K562 (cell line): ENCODE measurements at regions not wholly inside any gene's neighbourhood (a gene's known extent, or its start where the extent isn't known, plus 50 kb on each side); places are given as distances from the start of the nearest gene placed in this dataset.

Experiments
- ATAC-seq: fragments of 200-7000 bp; cut with Tn5 transposase; 3 replicates; pipeline ENCODE4 v1.9.1; 2020; ENCODE audit warnings: moderate library complexity
- BruUV-seq: library from RNA; stranded (reverse); fragments of 400-500 nt; replicated peaks from 2 replicates; lab custom pipeline; 2021; lab: Mats Ljungman, UMichigan
- CTCF ChIA-PET: fragments of 300-600 bp; formaldehyde crosslinking; extraction: SDS; loops from one replicate; lab custom pipeline; 2021; ENCODE audit warnings: low intra/inter-chr PET ratio; lab: Yijun Ruan, JAX
- POLR2A ChIA-PET: fragments of 300-600, 350-650 bp; sonication (Branson Sonifier 250); formaldehyde crosslinking; extraction: SDS; loops from one replicate; lab custom pipeline; 2021; ENCODE audit warnings: antibody characterized with exemption, inconsistent platforms; lab: Yijun Ruan, JAX
- DNase-seq, 4 experiments: peaks; one replicate each; pipeline versions ENCODE4 v3.0.0 to v3.0.0-alpha.2; 2011 to 2018; ENCODE audit warnings: low spot score in 3 of 4, mixed read lengths in 3 of 4; ENCODE audit errors: extremely low read depth in 1 of 4
- FAIRE-seq: peaks from 2 replicates; lab custom pipeline; 2011; peaks lifted over from hg19 to GRCh38; lab: Jason Lieb, UNC
- H2AFZ ChIP-seq: 2 replicates; pipeline ENCODE4 v1.6.0; 2011; ENCODE audit warnings: low read depth, low read length, control low read depth, inconsistent platforms
- H3K27ac ChIP-seq: fragments of 200-600 bp; 3 replicates; pipeline ENCODE4 v1.8.0; 2011; ENCODE audit warnings: low read depth, mild to moderate bottlenecking, control low read depth, inconsistent platforms, low read length, moderate library complexity, mixed read lengths; ENCODE audit errors: extremely low read depth
- H3K27me3 ChIP-seq, 2 experiments: fragments of 300-600 bp in 1 of 2; 2 replicates in 1 of 2; 3 replicates in 1 of 2; pipeline versions ENCODE4 v1.6.0 to v1.8.0; 2011; ENCODE audit warnings: inconsistent platforms in 2 of 2, low read length in 2 of 2, mild to moderate bottlenecking in 1 of 2, mixed read lengths in 1 of 2, moderate library complexity in 1 of 2; ENCODE audit not compliant: control insufficient read depth in 2 of 2, insufficient read depth in 2 of 2
- H3K36me3 ChIP-seq: fragments of 300-600 bp; 3 replicates; pipeline ENCODE4 v1.8.0; 2011; ENCODE audit warnings: mild to moderate bottlenecking, low read length, inconsistent platforms; ENCODE audit not compliant: control insufficient read depth, insufficient read depth
- H3K4me1 ChIP-seq, 2 experiments: fragments of 200-600 bp in 1 of 2; replicated peaks in 1 of 2; 2 replicates in 1 of 2; 3 replicates in 1 of 2; pipeline versions ENCODE4 v1.5.1 to v1.8.0; 2011; ENCODE audit warnings: inconsistent platforms in 2 of 2, low read length in 2 of 2, mild to moderate bottlenecking in 1 of 2, mixed read lengths in 1 of 2, moderate library complexity in 1 of 2; ENCODE audit not compliant: control insufficient read depth in 2 of 2, insufficient read depth in 2 of 2
- H3K4me2 ChIP-seq: 2 replicates; pipeline ENCODE4 v1.6.1; 2011; ENCODE audit warnings: low read length, control low read depth, inconsistent platforms, mixed read lengths; ENCODE audit not compliant: insufficient read depth
- H3K4me3 ChIP-seq: fragments of 200-600 bp; sonication (generic), shearing (Covaris generic); 2 replicates; pipeline ENCODE4 v1.5.1; 2016; ENCODE audit warnings: control low read depth, inconsistent platforms
- H3K79me2 ChIP-seq: fragments of 200-600 bp; 3 replicates; pipeline ENCODE4 v1.8.0; 2011; ENCODE audit warnings: low read length, inconsistent platforms; ENCODE audit not compliant: control insufficient read depth, insufficient read depth
- H3K9ac ChIP-seq, 2 experiments: 2 replicates each; pipeline versions ENCODE4 v1.6.0 to v1.6.1; 2011; ENCODE audit warnings: low read depth in 2 of 2, low read length in 2 of 2, control low read depth in 1 of 2, inconsistent platforms in 1 of 2, mild to moderate bottlenecking in 1 of 2, mixed read lengths in 1 of 2; ENCODE audit not compliant: insufficient read depth in 1 of 2
- H3K9me1 ChIP-seq: one replicate; pipeline ENCODE4 v1.6.0; 2011; ENCODE audit warnings: inconsistent platforms, mild to moderate bottlenecking, low read length, moderate library complexity; ENCODE audit not compliant: control insufficient read depth, insufficient read depth
- H3K9me3 ChIP-seq: replicated peaks from 2 replicates; pipeline ENCODE4 v1.5.1; 2011; ENCODE audit warnings: low read depth, low read length, inconsistent platforms; ENCODE audit not compliant: control insufficient read depth, insufficient read depth
- H4K20me1 ChIP-seq: replicated peaks from 2 replicates; pipeline ENCODE4 v1.6.1; 2011; ENCODE audit warnings: low read length, inconsistent platforms, mixed read lengths; ENCODE audit not compliant: control insufficient read depth, insufficient read depth
- HNRNPH1 ChIP-seq: fragments of 200-400 bp; formaldehyde crosslinking; optimal IDR thresholded peaks from 2 replicates; pipeline ENCODE3; 2017; ENCODE audit warnings: low read depth, mild to moderate bottlenecking, low read length, moderate library complexity
- RBM14 ChIP-seq: fragments of 200-400 bp; formaldehyde crosslinking; IDR thresholded peaks from 2 replicates; pipeline ENCODE4 v1.6.1; 2018; ENCODE audit warnings: low read depth, mild to moderate bottlenecking, low read length, moderate library complexity, borderline replicate concordance; ENCODE audit not compliant: insufficient read depth
- ZNF277 ChIP-seq: fragments of 250-450 bp; sonication (Bioruptor Pico); IDR thresholded peaks from 2 replicates; pipeline ENCODE4 v1.8.0; 2022; ENCODE audit warnings: inconsistent platforms, mild to moderate bottlenecking, moderate library complexity, borderline replicate concordance
- ZNF311 ChIP-seq: fragments of 250-450 bp; sonication (Bioruptor Pico); IDR thresholded peaks from 2 replicates; pipeline ENCODE4 v1.4.0; 2020; ENCODE audit warnings: mild to moderate bottlenecking, moderate library complexity
- WGBS: fragments of 100-300 bp; shearing (Covaris generic); methylation state at CpG from one replicate; pipeline ENCODE4 v1.1.6; 2016; ENCODE audit warnings: low coverage, mixed read lengths; ENCODE audit not compliant: insufficient coverage; ENCODE audit errors: missing lambda C conversion rate; 5-methylcytosine and 5-hydroxymethylcytosine counted together
- in situ Hi-C: fragments of 300-500 bp; cut with MboI; formaldehyde crosslinking; loops from 4 replicates; pipeline ENCODE4 v1.15.0; 2018; ENCODE audit warnings: inconsistent platforms, mixed read lengths
- intact Hi-C: fragments of 100-400 bp; cut with micrococcal nuclease; formaldehyde crosslinking; loops from 2 replicates; pipeline ENCODE4 v1.14.2; 2022

- intact Hi-C loops, result no loop called here
These were observed 276.6 kb downstream of the DTWD2 start for GRCh38 chr5:118711727-118712126.

More at GRCh38 chr5:118711727-118712126, 276.6 kb downstream of the DTWD2 start:
- Histone ChIP-seq H3K36me3 (no peaks in the 10 kb centered on the region), H3K4me3 (no peak overlapping the region), H3K27me3 (no peaks in the 10 kb centered on the region), H2AFZ (no peak overlapping the region), H3K4me1 (no peaks in the 10 kb centered on the region), H3K79me2 (no peaks in the 10 kb centered on the region), H3K9me1 (no peaks in the 10 kb centered on the region), H4K20me1 (no peaks in the 10 kb centered on the region), H3K4me2 (no peak overlapping the region), H3K9ac (no peak overlapping the region), H3K27ac (no peak overlapping the region), H3K9me3 (no peaks in the 10 kb centered on the region; the same call in 1 of the 2 replicates)
- DNase-seq, result no peak
- in situ Hi-C loops, result no loop called here
- WGBS, result 0% methylated on average over 1 of the region's 1 CpG
- FAIRE-seq, result no peak
- ChIA-PET CTCF (no interaction called here), POLR2A (no interaction called here)
- no TSS peak for BruUV-seq
- ATAC-seq, result no peak
- no peak for TF ChIP-seq RBM14
- TF ChIP-seq ZNF277 (CRISPR knock-in tag), result no peak
- TF ChIP-seq HNRNPH1, result no peak
- no peak for TF ChIP-seq ZNF311 (CRISPR knock-in tag)
